ENCODE measurements at regions not wholly inside any gene's neighbourhood (a gene's known extent, or its start where the extent isn't known, plus 50 kb on each side); places are given as distances from the start of the nearest gene placed in this dataset.

DNA sequence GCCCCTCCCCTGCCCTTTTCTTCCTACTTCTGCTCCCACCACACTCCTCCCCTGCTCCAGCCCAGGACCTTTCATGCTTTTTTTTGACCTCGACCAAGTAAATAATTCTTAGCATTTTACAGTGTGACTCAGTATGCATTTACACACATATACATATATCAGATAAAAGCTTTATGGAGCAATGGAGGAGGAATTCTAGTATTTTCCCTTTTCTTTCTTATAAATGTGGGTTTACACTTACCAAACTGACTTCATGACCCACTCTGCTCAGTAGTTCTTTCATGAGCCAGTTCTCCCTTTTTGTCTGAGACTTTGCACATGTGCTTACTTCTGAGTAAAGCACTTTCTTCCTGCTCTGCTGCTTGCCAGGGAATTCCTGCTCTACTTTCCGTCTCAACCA is 111.8 kb upstream of the H2AZ1 start:
- Histone ChIP-seq H2AFZ (ENCODE audit: low read length) (no peak overlapping the region), H3K27me3 (ENCODE audit: insufficient read depth, low read length) (no peaks in the 10 kb centered on the region), H3K4me3 (ENCODE audit: insufficient read depth, low read length) (no peak overlapping the region), H4K20me1 (ENCODE audit: insufficient read depth, low read length) (no peaks in the 10 kb centered on the region), H3K36me3 (ENCODE audit: insufficient read depth, low read length) (no peaks in the 10 kb centered on the region), H3K79me2 (ENCODE audit: insufficient read depth, low read length) (no peaks in the 10 kb centered on the region), H3K9me3 (ENCODE audit: low read depth, low read length) (no peaks in the 10 kb centered on the region), H3K4me2 (ENCODE audit: insufficient read depth, low read length) (no peak overlapping the region), H3K4me1 (ENCODE audit: insufficient read depth, low read length) (peaks cover 6% of the 10 kb centered on the region), H3K27ac (ENCODE audit: low read depth, low read length) (no peak overlapping the region)
- TF ChIP-seq CTCF (IDR thresholded peaks at IDR 0.05; ENCODE audit: extremely low read depth, low read depth, low read length), result no peak
- no peak for DNase-seq (ENCODE audit: insufficient read length, low spot score, missing footprints)

- no peak for TF ChIP-seq CTCF (IDR thresholded peaks at IDR 0.05; ENCODE audit: extremely low read depth, low read depth, low read length)
- Histone ChIP-seq H4K20me1 (ENCODE audit: insufficient read depth, low read length) (no peaks in the 10 kb centered on the region), H3K79me2 (ENCODE audit: insufficient read depth, low read length) (no peaks in the 10 kb centered on the region), H2AFZ (ENCODE audit: low read length) (peak overlapping the region; percentile 21), H3K4me3 (ENCODE audit: insufficient read depth, low read length) (no peak overlapping the region), H3K4me1 (ENCODE audit: insufficient read depth, low read length) (peaks cover 6% of the 10 kb centered on the region), H3K27ac (ENCODE audit: low read depth, low read length) (no peak overlapping the region), H3K27me3 (ENCODE audit: insufficient read depth, low read length) (no peaks in the 10 kb centered on the region), H3K4me2 (ENCODE audit: insufficient read depth, low read length) (no peak overlapping the region), H3K36me3 (ENCODE audit: insufficient read depth, low read length) (no peaks in the 10 kb centered on the region), H3K9me3 (ENCODE audit: low read depth, low read length) (no peaks in the 10 kb centered on the region)
- no peak for DNase-seq (ENCODE audit: insufficient read length, low spot score, missing footprints)
Observed at GRCh38 chr4:100060765-100061416, 110.8 kb upstream of the H2AZ1 start.

DNA sequence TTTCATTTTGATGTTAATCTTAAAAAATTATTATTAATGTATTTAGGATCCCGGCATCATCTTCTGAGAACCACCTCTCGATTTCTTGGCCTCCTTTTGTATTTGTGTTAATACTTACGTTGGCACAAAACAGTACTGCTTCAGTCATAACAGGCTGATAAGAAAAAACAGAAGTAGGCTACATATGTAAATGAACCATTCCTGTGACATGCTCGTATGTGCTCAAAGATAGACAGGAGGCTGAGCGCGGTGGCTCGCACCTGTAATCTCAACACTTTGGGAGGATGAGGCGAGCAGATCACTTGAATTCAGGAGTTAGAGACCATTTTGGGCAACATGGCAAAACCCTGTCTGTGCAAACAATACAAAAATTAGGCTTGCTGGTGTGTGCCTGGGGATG is 109.4 kb upstream of the H2AZ1 start:
- no peak for TF ChIP-seq CTCF (IDR thresholded peaks at IDR 0.05; ENCODE audit: extremely low read depth, low read depth, low read length)
- Histone ChIP-seq H3K9me3 (ENCODE audit: low read depth, low read length) (no peaks in the 10 kb centered on the region), H3K79me2 (ENCODE audit: insufficient read depth, low read length) (no peaks in the 10 kb centered on the region), H3K4me3 (ENCODE audit: insufficient read depth, low read length) (no peak overlapping the region), H3K27ac (ENCODE audit: low read depth, low read length) (no peak overlapping the region), H3K4me2 (ENCODE audit: insufficient read depth, low read length) (no peak overlapping the region), H2AFZ (ENCODE audit: low read length) (no peak overlapping the region), H3K4me1 (ENCODE audit: insufficient read depth, low read length) (peaks cover 6% of the 10 kb centered on the region), H3K36me3 (ENCODE audit: insufficient read depth, low read length) (no peaks in the 10 kb centered on the region), H4K20me1 (ENCODE audit: insufficient read depth, low read length) (no peaks in the 10 kb centered on the region), H3K27me3 (ENCODE audit: insufficient read depth, low read length) (no peaks in the 10 kb centered on the region)
- DNase-seq (ENCODE audit: insufficient read length, low spot score, missing footprints), result no peak

- Histone ChIP-seq H3K27ac (ENCODE audit: low read depth, low read length) (no peak overlapping the region), H3K27me3 (ENCODE audit: insufficient read depth, low read length) (no peaks in the 10 kb centered on the region), H3K36me3 (ENCODE audit: insufficient read depth, low read length) (no peaks in the 10 kb centered on the region), H3K79me2 (ENCODE audit: insufficient read depth, low read length) (no peaks in the 10 kb centered on the region), H3K4me1 (ENCODE audit: insufficient read depth, low read length) (no peaks in the 10 kb centered on the region), H4K20me1 (ENCODE audit: insufficient read depth, low read length) (no peaks in the 10 kb centered on the region), H3K4me3 (ENCODE audit: insufficient read depth, low read length) (no peak overlapping the region), H3K9me3 (ENCODE audit: low read depth, low read length) (no peaks in the 10 kb centered on the region), H3K4me2 (ENCODE audit: insufficient read depth, low read length) (no peak overlapping the region), H2AFZ (ENCODE audit: low read length) (no peak overlapping the region)
- DNase-seq (ENCODE audit: insufficient read length, low spot score, missing footprints), result no peak
- TF ChIP-seq CTCF (IDR thresholded peaks at IDR 0.05; ENCODE audit: extremely low read depth, low read depth, low read length), result no peak
Observed at GRCh38 chr4:100056701-100057100, 106.6 kb upstream of the H2AZ1 start.

Data from osteoblast (primary cell).